Erythroblast (primary cell): ENCODE measurements at regions not wholly inside any gene's neighbourhood (a gene's known extent, or its start where the extent isn't known, plus 50 kb on each side); places are given as distances from the start of the nearest gene placed in this dataset.
"Not testable (repeated sequence)": the region's sequence is repeated elsewhere in the genome, so short reads cannot be mapped to it uniquely, and the experiment has no call there.

Experiments
- DNase-seq, 2 experiments: peaks; one replicate each; lab custom pipeline; 2025; lab: John Stamatoyannopoulos, UW
- GATA1 ChIP-seq: IDR thresholded peaks from 2 replicates; pipeline ENCODE4 v1.6.1; 2011; ENCODE audit warnings: low read depth, mild to moderate bottlenecking, control low read depth, low read length, moderate library complexity
- POLR2A ChIP-seq: IDR thresholded peaks from 2 replicates; pipeline ENCODE4 v1.6.1; 2011; ENCODE audit warnings: mild to moderate bottlenecking, low read length

GRCh38 chr6:66200390-66200789 lies 493.4 kb upstream of the EYS start:
- TF ChIP-seq POLR2A (no peak), GATA1 (no peak)
- no peak for DNase-seq

- TF ChIP-seq GATA1: no peak
- no peak for TF ChIP-seq POLR2A
- no peak for DNase-seq
Measured at GRCh38 chr6:66199171-66199570, 492.1 kb upstream of the EYS start.

GRCh38 chr6:66198062-66198624 lies 491.1 kb upstream of the EYS start:
- TF ChIP-seq GATA1: no peak
- no peak for TF ChIP-seq POLR2A
- DNase-seq: no peak

GRCh38 chr6:66190858-66191257 lies 483.8 kb upstream of the EYS start:
- DNase-seq: no peak
- TF ChIP-seq POLR2A (no peak), GATA1 (no peak)

GRCh38 chr6:66189915-66190314 lies 482.9 kb upstream of the EYS start:
- DNase-seq: no peak
- TF ChIP-seq GATA1 (no peak), POLR2A (no peak)

GRCh38 chr6:66186756-66187155 lies 479.7 kb upstream of the EYS start:
- DNase-seq: no peak
- no peak for TF ChIP-seq POLR2A
- TF ChIP-seq GATA1: no peak

- TF ChIP-seq POLR2A (no peak), GATA1 (no peak)
- no peak for DNase-seq
Measured at GRCh38 chr6:66184091-66184490, 477.1 kb upstream of the EYS start.

GRCh38 chr6:66179361-66179760 lies 472.3 kb upstream of the EYS start:
- TF ChIP-seq GATA1: no peak
- no peak for TF ChIP-seq POLR2A

GRCh38 chr6:66173587-66173986 lies 466.6 kb upstream of the EYS start:
- DNase-seq: peak in 1 of 2 experiments; percentile 0
- TF ChIP-seq POLR2A (no peak), GATA1 (no peak)

More at GRCh38 chr6:66179361-66179760, 472.3 kb upstream of the EYS start:
- DNase-seq: no peak

- DNase-seq: not testable (repeated sequence)
Measured at GRCh38 chr6:66166713-66167112, 459.7 kb upstream of the EYS start.

- no peak for DNase-seq
- no peak for TF ChIP-seq GATA1
- no peak for TF ChIP-seq POLR2A
Measured at GRCh38 chr6:66161546-66162108, 454.6 kb upstream of the EYS start.

- TF ChIP-seq POLR2A: no peak
- TF ChIP-seq GATA1: no peak
- no peak for DNase-seq
Measured at GRCh38 chr6:66159937-66160336, 452.9 kb upstream of the EYS start.

GRCh38 chr6:66153247-66153646 lies 446.2 kb upstream of the EYS start:
- TF ChIP-seq POLR2A (no peak), GATA1 (no peak)
- DNase-seq: no peak

- DNase-seq: no peak
- no peak for TF ChIP-seq POLR2A
- no peak for TF ChIP-seq GATA1
Measured at GRCh38 chr6:66149132-66149531, 442.1 kb upstream of the EYS start.

GRCh38 chr6:66145867-66146266 lies 438.8 kb upstream of the EYS start:
- no peak for TF ChIP-seq GATA1
- TF ChIP-seq POLR2A: no peak
- DNase-seq: no peak

- TF ChIP-seq POLR2A: no peak
- no peak for TF ChIP-seq GATA1
- DNase-seq: no peak
Measured at GRCh38 chr6:66134021-66134420, 427.0 kb upstream of the EYS start.
